GM23248 (cell line): ENCODE measurements at regions not wholly inside any gene's neighbourhood (a gene's known extent, or its start where the extent isn't known, plus 50 kb on each side); places are given as distances from the start of the nearest gene placed in this dataset.

Experiments used
- EZH2 ChIP-seq: fragments of 200-600 bp; sonication (generic); IDR thresholded peaks from 2 replicates; pipeline ENCODE4 v1.6.1; 2018; ENCODE audit warnings: antibody characterized with exemption, mild to moderate bottlenecking; ENCODE audit not compliant: insufficient read depth, poor library complexity, severe bottlenecking
- EZH2phosphoT487 ChIP-seq: fragments of 200-600 bp; sonication (generic); IDR thresholded peaks from 2 replicates; pipeline ENCODE4 v1.6.1; 2018; ENCODE audit warnings: antibody characterized with exemption, moderate library complexity, mild to moderate bottlenecking, low read depth; ENCODE audit not compliant: insufficient read depth

DNA sequence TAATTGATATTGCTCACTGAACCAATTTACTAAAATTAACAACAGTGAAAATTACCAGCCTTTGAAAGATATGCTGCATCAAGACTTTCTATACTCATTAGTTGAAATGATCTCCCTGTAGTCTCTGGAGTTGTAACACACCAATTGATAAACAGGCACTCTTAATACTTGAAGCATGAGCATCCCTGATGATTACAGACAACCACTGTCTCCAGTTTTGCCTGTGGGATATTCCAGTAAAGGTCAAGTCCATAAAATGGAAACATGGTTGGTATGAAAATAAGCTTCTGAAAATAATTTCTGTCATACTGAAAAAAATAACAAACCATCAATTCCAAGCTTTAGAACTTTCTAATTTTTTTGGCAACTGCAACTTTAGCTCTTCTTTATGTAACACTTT is 405.8 kb downstream of the SPRY2 start:
- TF ChIP-seq EZH2 (no peak), EZH2phosphoT487 (no peak)
